HFFc6 (cell line): ENCODE measurements at regions not wholly inside any gene's neighbourhood (a gene's known extent, or its start where the extent isn't known, plus 50 kb on each side); places are given as distances from the start of the nearest gene placed in this dataset.

ENCODE experiments used
- DNase-seq: peaks from one replicate; pipeline ENCODE4 v3.0.0-alpha.2; 2018
- H3K27ac Mint-ChIP-seq: 2 replicates; pipeline ENCODE4 v1.8.0; 2020; ENCODE audit warnings: mild to moderate bottlenecking, mixed read lengths
- H3K27me3 Mint-ChIP-seq: 2 replicates; pipeline ENCODE4 v1.8.0; 2021; ENCODE audit warnings: mild to moderate bottlenecking, moderate library complexity, mixed read lengths; ENCODE audit not compliant: insufficient read depth
- H3K36me3 Mint-ChIP-seq: 2 replicates; pipeline ENCODE4 v1.8.0; 2021; ENCODE audit warnings: low read depth, mixed read lengths
- H3K4me1 Mint-ChIP-seq: 2 replicates; pipeline ENCODE4 v1.8.0; 2020; ENCODE audit warnings: low read depth, mixed read lengths
- H3K4me3 Mint-ChIP-seq: 2 replicates; pipeline ENCODE4 v1.8.0; 2020; ENCODE audit warnings: mild to moderate bottlenecking, moderate library complexity, mixed read lengths
- H3K9me3 Mint-ChIP-seq: 2 replicates; pipeline ENCODE4 v1.8.0; 2020; ENCODE audit warnings: mild to moderate bottlenecking, mixed read lengths
- CTCF ChIP-seq: fragments of 200-600 bp; sonication (generic); IDR thresholded peaks from 2 replicates; pipeline ENCODE4 v1.5.0; 2021; ENCODE audit warnings: antibody characterized with exemption, mild to moderate bottlenecking

GRCh38 chr1:118736322-118736721 lies 251.8 kb downstream of the TBX15 start:
- H3K27ac Mint-ChIP-seq, result no peak overlapping the region
- no peak overlapping the region for H3K4me3 Mint-ChIP-seq

DNA sequence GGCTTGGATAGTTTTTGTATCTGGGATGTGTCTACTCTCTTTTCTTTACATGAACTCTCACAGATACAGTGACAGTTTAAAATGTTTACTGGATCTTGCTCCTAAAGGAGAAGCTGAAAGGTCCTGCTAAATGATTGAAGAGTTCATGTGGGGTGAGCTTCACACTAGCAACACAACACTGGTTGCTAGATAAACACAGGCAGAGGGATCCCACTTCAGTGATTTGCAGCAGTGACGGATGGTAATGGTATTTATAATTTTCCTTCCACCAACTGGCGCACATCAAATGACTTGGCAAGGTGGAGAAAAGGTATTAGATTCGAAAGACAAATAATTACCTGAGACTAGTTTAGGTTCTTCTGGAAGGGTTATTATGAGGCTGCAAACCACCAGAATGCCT lies 270.2 kb downstream of the TBX15 start:
- H3K36me3 Mint-ChIP-seq, result no peaks in the 10 kb centered on the region
- no peak overlapping the region for H3K27ac Mint-ChIP-seq
- TF ChIP-seq CTCF, result no peak
- DNase-seq, result no peak
- H3K4me3 Mint-ChIP-seq, result no peak overlapping the region
- H3K27me3 Mint-ChIP-seq, result peaks cover 1% of the 10 kb centered on the region; the same call in 1 of the 2 replicates
- no peaks in the 10 kb centered on the region for H3K4me1 Mint-ChIP-seq
- H3K9me3 Mint-ChIP-seq, result peaks cover 3% of the 10 kb centered on the region; the same call in 1 of the 2 replicates

More at GRCh38 chr1:118736322-118736721, 251.8 kb downstream of the TBX15 start:
- no peaks in the 10 kb centered on the region for H3K36me3 Mint-ChIP-seq
- H3K9me3 Mint-ChIP-seq, result no peaks in the 10 kb centered on the region
- no peaks in the 10 kb centered on the region for H3K4me1 Mint-ChIP-seq
- no peaks in the 10 kb centered on the region; the same call in none of the 2 replicates for H3K27me3 Mint-ChIP-seq
- no peak for DNase-seq
- no peak for TF ChIP-seq CTCF

GRCh38 chr1:118716775-118717174 lies 271.4 kb downstream of the TBX15 start:
- DNase-seq, result no peak
- Mint-ChIP-seq H3K36me3 (no peaks in the 10 kb centered on the region), H3K27ac (no peak overlapping the region), H3K9me3 (no peaks in the 10 kb centered on the region; the same call in 1 of the 2 replicates), H3K4me3 (no peak overlapping the region), H3K4me1 (no peaks in the 10 kb centered on the region), H3K27me3 (no peaks in the 10 kb centered on the region)
- TF ChIP-seq CTCF, result peak; percentile 64

GRCh38 chr1:118711356-118711755 lies 276.8 kb downstream of the TBX15 start:
- no peak for DNase-seq
- Mint-ChIP-seq H3K4me1 (no peaks in the 10 kb centered on the region), H3K27ac (no peak overlapping the region), H3K4me3 (no peak overlapping the region), H3K36me3 (no peaks in the 10 kb centered on the region), H3K9me3 (no peaks in the 10 kb centered on the region), H3K27me3 (no peaks in the 10 kb centered on the region)
- no peak for TF ChIP-seq CTCF

GRCh38 chr1:118698911-118699310 lies 289.2 kb downstream of the TBX15 start:
- Mint-ChIP-seq H3K27me3 (no peaks in the 10 kb centered on the region; the same call in 1 of the 2 replicates), H3K27ac (no peak overlapping the region), H3K4me3 (no peak overlapping the region), H3K4me1 (no peaks in the 10 kb centered on the region), H3K36me3 (no peaks in the 10 kb centered on the region), H3K9me3 (no peaks in the 10 kb centered on the region; the same call in none of the 2 replicates)
- no peak for DNase-seq
- no peak for TF ChIP-seq CTCF

GRCh38 chr1:118692143-118692542 lies 296.0 kb downstream of the TBX15 start:
- H3K4me3 Mint-ChIP-seq, result no peak overlapping the region
- TF ChIP-seq CTCF, result no peak

More at GRCh38 chr1:118692143-118692542, 296.0 kb downstream of the TBX15 start:
- no peaks in the 10 kb centered on the region for H3K36me3 Mint-ChIP-seq
- no peaks in the 10 kb centered on the region for H3K9me3 Mint-ChIP-seq
- H3K4me1 Mint-ChIP-seq, result no peaks in the 10 kb centered on the region
- H3K27ac Mint-ChIP-seq, result no peak overlapping the region
- no peaks in the 10 kb centered on the region; the same call in 1 of the 2 replicates for H3K27me3 Mint-ChIP-seq
- no peak for DNase-seq
